ENCODE measurements at regions not wholly inside any gene's neighbourhood (a gene's known extent, or its start where the extent isn't known, plus 50 kb on each side); places are given as distances from the start of the nearest gene placed in this dataset.

DNA sequence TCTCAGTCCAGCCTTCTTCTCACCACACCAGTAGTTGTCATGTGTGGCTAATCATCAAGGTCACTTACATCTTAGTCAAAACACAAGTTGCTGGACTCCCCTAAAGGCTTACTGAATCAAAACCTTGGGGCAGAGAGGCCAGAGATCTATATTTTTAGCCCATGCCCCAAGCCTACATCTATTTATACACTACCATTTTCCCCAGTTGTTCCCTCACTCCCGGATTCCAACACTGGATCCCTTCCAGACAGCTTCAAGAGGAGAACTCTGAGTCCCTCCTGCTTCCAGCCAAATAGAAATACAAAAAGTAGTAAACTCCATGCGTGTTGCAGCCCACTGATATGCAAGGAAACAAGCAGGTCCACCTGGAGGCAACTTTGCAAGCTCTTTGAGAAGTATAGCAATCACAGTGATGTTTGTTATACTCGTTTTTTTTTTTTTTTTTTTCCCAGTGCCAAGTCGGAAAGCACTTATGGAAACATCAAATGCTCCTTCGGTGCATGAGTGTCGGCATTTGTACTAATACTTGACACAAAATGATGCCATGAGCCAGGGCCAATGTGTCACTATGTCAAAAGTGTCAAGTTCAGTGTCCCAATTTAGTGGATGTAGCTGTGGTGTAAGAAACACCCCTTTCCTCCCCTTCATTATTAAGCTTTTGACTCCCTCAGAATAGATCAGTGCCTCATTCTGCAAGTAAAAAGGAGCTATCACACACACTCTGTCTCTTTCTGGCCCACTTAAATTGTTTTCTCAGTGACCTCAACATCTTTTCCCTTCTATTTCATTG, 594.2 kb upstream of the SGCD start:
- TF ChIP-seq, protein P1, sequence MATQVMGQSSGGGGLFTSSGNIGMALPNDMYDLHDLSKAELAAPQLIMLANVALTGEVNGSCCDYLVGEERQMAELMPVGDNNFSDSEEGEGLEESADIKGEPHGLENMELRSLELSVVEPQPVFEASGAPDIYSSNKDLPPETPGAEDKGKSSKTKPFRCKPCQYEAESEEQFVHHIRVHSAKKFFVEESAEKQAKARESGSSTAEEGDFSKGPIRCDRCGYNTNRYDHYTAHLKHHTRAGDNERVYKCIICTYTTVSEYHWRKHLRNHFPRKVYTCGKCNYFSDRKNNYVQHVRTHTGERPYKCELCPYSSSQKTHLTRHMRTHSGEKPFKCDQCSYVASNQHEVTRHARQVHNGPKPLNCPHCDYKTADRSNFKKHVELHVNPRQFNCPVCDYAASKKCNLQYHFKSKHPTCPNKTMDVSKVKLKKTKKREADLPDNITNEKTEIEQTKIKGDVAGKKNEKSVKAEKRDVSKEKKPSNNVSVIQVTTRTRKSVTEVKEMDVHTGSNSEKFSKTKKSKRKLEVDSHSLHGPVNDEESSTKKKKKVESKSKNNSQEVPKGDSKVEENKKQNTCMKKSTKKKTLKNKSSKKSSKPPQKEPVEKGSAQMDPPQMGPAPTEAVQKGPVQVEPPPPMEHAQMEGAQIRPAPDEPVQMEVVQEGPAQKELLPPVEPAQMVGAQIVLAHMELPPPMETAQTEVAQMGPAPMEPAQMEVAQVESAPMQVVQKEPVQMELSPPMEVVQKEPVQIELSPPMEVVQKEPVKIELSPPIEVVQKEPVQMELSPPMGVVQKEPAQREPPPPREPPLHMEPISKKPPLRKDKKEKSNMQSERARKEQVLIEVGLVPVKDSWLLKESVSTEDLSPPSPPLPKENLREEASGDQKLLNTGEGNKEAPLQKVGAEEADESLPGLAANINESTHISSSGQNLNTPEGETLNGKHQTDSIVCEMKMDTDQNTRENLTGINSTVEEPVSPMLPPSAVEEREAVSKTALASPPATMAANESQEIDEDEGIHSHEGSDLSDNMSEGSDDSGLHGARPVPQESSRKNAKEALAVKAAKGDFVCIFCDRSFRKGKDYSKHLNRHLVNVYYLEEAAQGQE (IDR thresholded peaks at IDR 0.05; ENCODE audit: insufficient read depth in 1 of 2, low read depth in 2 of 2, low read length in 1 of 2): no peak
- TF ChIP-seq, protein P2, sequence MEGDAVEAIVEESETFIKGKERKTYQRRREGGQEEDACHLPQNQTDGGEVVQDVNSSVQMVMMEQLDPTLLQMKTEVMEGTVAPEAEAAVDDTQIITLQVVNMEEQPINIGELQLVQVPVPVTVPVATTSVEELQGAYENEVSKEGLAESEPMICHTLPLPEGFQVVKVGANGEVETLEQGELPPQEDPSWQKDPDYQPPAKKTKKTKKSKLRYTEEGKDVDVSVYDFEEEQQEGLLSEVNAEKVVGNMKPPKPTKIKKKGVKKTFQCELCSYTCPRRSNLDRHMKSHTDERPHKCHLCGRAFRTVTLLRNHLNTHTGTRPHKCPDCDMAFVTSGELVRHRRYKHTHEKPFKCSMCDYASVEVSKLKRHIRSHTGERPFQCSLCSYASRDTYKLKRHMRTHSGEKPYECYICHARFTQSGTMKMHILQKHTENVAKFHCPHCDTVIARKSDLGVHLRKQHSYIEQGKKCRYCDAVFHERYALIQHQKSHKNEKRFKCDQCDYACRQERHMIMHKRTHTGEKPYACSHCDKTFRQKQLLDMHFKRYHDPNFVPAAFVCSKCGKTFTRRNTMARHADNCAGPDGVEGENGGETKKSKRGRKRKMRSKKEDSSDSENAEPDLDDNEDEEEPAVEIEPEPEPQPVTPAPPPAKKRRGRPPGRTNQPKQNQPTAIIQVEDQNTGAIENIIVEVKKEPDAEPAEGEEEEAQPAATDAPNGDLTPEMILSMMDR (IDR thresholded peaks at IDR 0.05): no peak
- TF ChIP-seq POLR2AphosphoS5 (IDR thresholded peaks at IDR 0.05; ENCODE audit: low read depth, low read length) (no peak), SIN3A (IDR thresholded peaks at IDR 0.05; ENCODE audit: borderline replicate concordance, insufficient read depth, low read depth, low read length) (no peak)
